SU-DHL-6 (cell line): ENCODE measurements at regions not wholly inside any gene's neighbourhood (a gene's known extent, or its start where the extent isn't known, plus 50 kb on each side); places are given as distances from the start of the nearest gene placed in this dataset.

Source experiments
- H2AFZ ChIP-seq: fragments of 200-600 bp; sonication (generic); 2 replicates; pipeline ENCODE4 v1.6.1; 2014; ENCODE audit warnings: low read depth, mild to moderate bottlenecking, moderate library complexity, mixed read lengths, antibody characterized with exemption, low read length; ENCODE audit not compliant: severe bottlenecking
- H3F3A ChIP-seq: fragments of 200-600 bp; shearing (Covaris generic); 2 replicates; pipeline ENCODE4 v1.6.0; 2016; ENCODE audit warnings: antibody characterized with exemption, mild to moderate bottlenecking; ENCODE audit not compliant: insufficient read depth
- H3K27ac ChIP-seq: fragments of 200-600 bp; sonication (generic); 2 replicates; pipeline ENCODE4 v1.5.1; 2016; ENCODE audit warnings: low read depth, mild to moderate bottlenecking, low read length, moderate library complexity, mixed read lengths
- H3K27me3 ChIP-seq: fragments of 200-600 bp; sonication (generic), shearing (Covaris generic); 2 replicates; pipeline ENCODE4 v1.6.0; 2014; ENCODE audit warnings: mild to moderate bottlenecking, low read length
- H3K36me3 ChIP-seq: fragments of 200-600 bp; sonication (generic); 2 replicates; pipeline ENCODE4 v1.6.1; 2014; ENCODE audit warnings: mild to moderate bottlenecking, low read length, mixed read lengths
- H3K4me2 ChIP-seq: fragments of 300-600, 200-600 bp; shearing (Covaris generic), sonication (generic); 2 replicates; pipeline ENCODE4 v1.6.0; 2014; ENCODE audit warnings: low read length, low read depth, mild to moderate bottlenecking; ENCODE audit not compliant: poor library complexity, severe bottlenecking
- H3K4me3 ChIP-seq: fragments of 200-600 bp; sonication (generic); 2 replicates; pipeline ENCODE4 v1.5.1; 2014; ENCODE audit warnings: antibody characterized with exemption, low read length, mild to moderate bottlenecking, mixed read lengths; ENCODE audit not compliant: insufficient read depth, poor library complexity, severe bottlenecking
- H3K79me2 ChIP-seq: fragments of 200-600 bp; sonication (generic); 2 replicates; pipeline ENCODE4 v1.6.1; 2014; ENCODE audit warnings: mild to moderate bottlenecking, low read length, moderate library complexity; ENCODE audit not compliant: insufficient read depth
- H3K9ac ChIP-seq: fragments of 200-600 bp; sonication (generic); 2 replicates; pipeline ENCODE4 v1.7.0; 2014; ENCODE audit warnings: mild to moderate bottlenecking, low read length
- H3K9me2 ChIP-seq: fragments of 200-600 bp; sonication (generic); replicated peaks from 2 replicates; pipeline ENCODE4 v1.6.1; 2014; ENCODE audit warnings: low read length; ENCODE audit not compliant: insufficient read depth
- H3K9me3 ChIP-seq: fragments of 200-600 bp; sonication (generic); 2 replicates; pipeline ENCODE4 v1.6.1; 2014; ENCODE audit warnings: low read length, mixed read lengths; ENCODE audit not compliant: insufficient read depth
- H4K20me1 ChIP-seq: fragments of 200-600 bp; sonication (generic); 2 replicates; pipeline ENCODE4 v1.6.1; 2014; ENCODE audit warnings: low read depth, mild to moderate bottlenecking, antibody characterized with exemption, low read length, moderate library complexity, mixed read lengths
- CTCF ChIP-seq: fragments of 200-600 bp; sonication (generic); IDR thresholded peaks from one replicate; pipeline ENCODE4 v1.5.1; 2017; ENCODE audit warnings: antibody characterized with exemption, mild to moderate bottlenecking, low read length, moderate library complexity; ENCODE audit not compliant: insufficient read depth, poor library complexity, severe bottlenecking
- EZH2phosphoT487 ChIP-seq: fragments of 200-600 bp; sonication (generic), shearing (Covaris generic); conservative IDR thresholded peaks from 2 replicates; pipeline ENCODE4 v1.6.1; 2018; ENCODE audit warnings: mild to moderate bottlenecking, antibody characterized with exemption, low read length, moderate library complexity, mixed read lengths

- Histone ChIP-seq H3F3A (no peaks in the 10 kb centered on the region), H2AFZ (no peak overlapping the region), H3K79me2 (no peaks in the 10 kb centered on the region), H3K9me3 (no peaks in the 10 kb centered on the region), H3K27ac (no peak overlapping the region), H3K4me2 (no peak overlapping the region), H3K36me3 (no peaks in the 10 kb centered on the region), H4K20me1 (no peaks in the 10 kb centered on the region), H3K9me2 (no peaks in the 10 kb centered on the region), H3K4me3 (no peak overlapping the region), H3K27me3 (no peaks in the 10 kb centered on the region), H3K9ac (no peak overlapping the region)
- TF ChIP-seq CTCF (no peak), EZH2phosphoT487 (no peak)
These were observed 178.4 kb downstream of the PSMG1 start for GRCh38 chr21:39004634-39005501.

- TF ChIP-seq CTCF: no peak
- no peak for TF ChIP-seq EZH2phosphoT487
- Histone ChIP-seq H3K36me3 (no peaks in the 10 kb centered on the region), H3K27me3 (no peaks in the 10 kb centered on the region), H3F3A (no peaks in the 10 kb centered on the region), H3K9me3 (no peaks in the 10 kb centered on the region), H3K79me2 (no peaks in the 10 kb centered on the region), H3K9ac (no peak overlapping the region), H4K20me1 (no peaks in the 10 kb centered on the region), H3K27ac (no peak overlapping the region), H2AFZ (no peak overlapping the region), H3K4me3 (no peak overlapping the region), H3K4me2 (no peak overlapping the region), H3K9me2 (no peaks in the 10 kb centered on the region)
These were observed 179.1 kb downstream of the PSMG1 start for GRCh38 chr21:39003982-39004633.

- Histone ChIP-seq H3K9me3 (no peaks in the 10 kb centered on the region), H3K79me2 (no peaks in the 10 kb centered on the region), H3K4me2 (no peak overlapping the region), H3K27me3 (no peaks in the 10 kb centered on the region), H3K9ac (no peak overlapping the region), H4K20me1 (no peaks in the 10 kb centered on the region), H3K4me3 (no peak overlapping the region), H3F3A (no peaks in the 10 kb centered on the region), H2AFZ (no peak overlapping the region), H3K27ac (no peak overlapping the region), H3K36me3 (no peaks in the 10 kb centered on the region), H3K9me2 (no peaks in the 10 kb centered on the region)
- TF ChIP-seq EZH2phosphoT487 (no peak), CTCF (no peak)
These were observed 181.9 kb downstream of the PSMG1 start for GRCh38 chr21:39001341-39001740.
